ENCODE measurements at regions not wholly inside any gene's neighbourhood (a gene's known extent, or its start where the extent isn't known, plus 50 kb on each side); places are given as distances from the start of the nearest gene placed in this dataset.

DNA sequence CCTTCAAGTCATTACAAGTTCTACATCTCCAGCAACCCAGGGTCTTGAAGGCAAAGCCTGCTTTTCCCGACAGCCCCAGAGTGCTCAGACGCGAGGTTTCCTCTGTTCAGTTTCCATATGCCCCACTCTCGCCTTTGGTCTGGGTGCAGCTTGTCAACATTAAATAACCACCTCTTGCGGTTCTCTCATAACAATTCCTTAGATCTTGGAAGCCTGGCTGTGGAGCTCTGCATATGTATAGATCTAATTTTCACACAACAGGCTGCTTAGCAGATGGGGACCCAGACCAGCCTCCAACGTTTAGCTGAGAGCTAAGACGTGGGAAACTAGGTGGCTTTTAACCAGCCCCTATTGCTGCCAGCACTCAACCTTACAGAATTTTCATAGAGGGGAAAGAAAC is 295.5 kb downstream of the RPLP1 start:
- Histone ChIP-seq H3K27ac (no peak overlapping the region), H3K9me3 (peaks cover 0 to 2% (median 0%) of the 10 kb centered on the region in 3 donors), H3K36me3 (no peaks in the 10 kb centered on the region), H3K4me1 (no peaks in the 10 kb centered on the region), H3K4me3 (no peak overlapping the region), H3K27me3 (no peaks in the 10 kb centered on the region)
- DNase-seq: no peak
- TF ChIP-seq, protein P1, sequence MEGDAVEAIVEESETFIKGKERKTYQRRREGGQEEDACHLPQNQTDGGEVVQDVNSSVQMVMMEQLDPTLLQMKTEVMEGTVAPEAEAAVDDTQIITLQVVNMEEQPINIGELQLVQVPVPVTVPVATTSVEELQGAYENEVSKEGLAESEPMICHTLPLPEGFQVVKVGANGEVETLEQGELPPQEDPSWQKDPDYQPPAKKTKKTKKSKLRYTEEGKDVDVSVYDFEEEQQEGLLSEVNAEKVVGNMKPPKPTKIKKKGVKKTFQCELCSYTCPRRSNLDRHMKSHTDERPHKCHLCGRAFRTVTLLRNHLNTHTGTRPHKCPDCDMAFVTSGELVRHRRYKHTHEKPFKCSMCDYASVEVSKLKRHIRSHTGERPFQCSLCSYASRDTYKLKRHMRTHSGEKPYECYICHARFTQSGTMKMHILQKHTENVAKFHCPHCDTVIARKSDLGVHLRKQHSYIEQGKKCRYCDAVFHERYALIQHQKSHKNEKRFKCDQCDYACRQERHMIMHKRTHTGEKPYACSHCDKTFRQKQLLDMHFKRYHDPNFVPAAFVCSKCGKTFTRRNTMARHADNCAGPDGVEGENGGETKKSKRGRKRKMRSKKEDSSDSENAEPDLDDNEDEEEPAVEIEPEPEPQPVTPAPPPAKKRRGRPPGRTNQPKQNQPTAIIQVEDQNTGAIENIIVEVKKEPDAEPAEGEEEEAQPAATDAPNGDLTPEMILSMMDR (IDR thresholded peaks at IDR 0.05): no peak
- intact Hi-C loops (cut with DNase I; ENCODE audit: low total_unique reads): no loop called here

DNA sequence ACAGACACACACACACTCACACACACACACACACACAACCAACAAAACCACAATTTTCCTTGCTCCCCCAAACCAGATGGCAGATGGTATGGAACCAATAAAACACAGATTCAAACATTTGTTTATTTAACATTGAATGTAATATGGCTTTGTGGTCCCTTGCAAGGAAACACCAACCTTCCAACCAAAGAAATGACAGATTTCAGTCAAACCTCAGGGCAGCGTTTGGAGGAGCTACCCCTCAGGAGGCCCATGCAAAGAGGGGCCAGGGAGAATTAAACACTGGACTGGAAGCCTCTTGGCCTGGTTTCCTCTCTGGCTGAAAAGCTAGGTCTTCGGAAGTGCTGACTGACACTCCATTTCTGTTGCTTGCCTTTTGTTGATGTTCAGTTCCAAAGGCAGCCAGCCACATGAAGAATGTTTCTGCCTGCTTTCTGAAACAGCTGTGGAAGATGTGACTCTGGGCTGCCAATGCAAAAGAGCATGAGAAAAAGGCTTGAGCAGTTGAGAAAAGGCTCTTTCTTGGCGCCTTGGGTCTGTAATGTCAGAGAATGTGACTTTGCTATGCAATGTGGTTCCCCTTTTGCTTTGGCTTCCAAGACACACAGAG is 296.1 kb downstream of the RPLP1 start:
- H3K36me3 ChIP-seq: no peaks in the 10 kb centered on the region
- DNase-seq: no peak
- no peaks in the 10 kb centered on the region for H3K4me1 ChIP-seq
- intact Hi-C loops (cut with DNase I; ENCODE audit: low total_unique reads): no loop called here
- TF ChIP-seq, protein P1 (IDR thresholded peaks at IDR 0.05): no peak
- no peak overlapping the region for H3K27ac ChIP-seq
- no peaks in the 10 kb centered on the region for H3K27me3 ChIP-seq
- no peak overlapping the region for H3K4me3 ChIP-seq
- peaks cover 0 to 8% (median 0%) of the 10 kb centered on the region in 3 donors for H3K9me3 ChIP-seq

GRCh38 chr15:69749274-69749673 is 296.7 kb downstream of the RPLP1 start:
- no peak for DNase-seq
- Histone ChIP-seq H3K27ac (no peak overlapping the region), H3K4me3 (no peak overlapping the region), H3K27me3 (no peaks in the 10 kb centered on the region), H3K9me3 (peaks cover 0 to 11% (median 0%) of the 10 kb centered on the region in 3 donors), H3K36me3 (no peaks in the 10 kb centered on the region), H3K4me1 (no peaks in the 10 kb centered on the region)
- intact Hi-C loops (cut with DNase I; ENCODE audit: low total_unique reads): no loop called here
- TF ChIP-seq, protein P1 (IDR thresholded peaks at IDR 0.05): no peak

GRCh38 chr15:69749797-69750196 is 297.2 kb downstream of the RPLP1 start:
- intact Hi-C loops (cut with DNase I; ENCODE audit: low total_unique reads): no loop called here
- Histone ChIP-seq H3K27ac (no peak overlapping the region), H3K4me3 (no peak overlapping the region), H3K27me3 (no peaks in the 10 kb centered on the region), H3K4me1 (no peaks in the 10 kb centered on the region), H3K9me3 (peaks cover 0 to 11% (median 0%) of the 10 kb centered on the region in 3 donors), H3K36me3 (no peaks in the 10 kb centered on the region)
- TF ChIP-seq, protein P1 (IDR thresholded peaks at IDR 0.05): no peak
- DNase-seq: no peak

GRCh38 chr15:69750253-69750652 is 297.6 kb downstream of the RPLP1 start:
- H3K4me3 ChIP-seq: no peak overlapping the region
- intact Hi-C loops (cut with DNase I; ENCODE audit: low total_unique reads): no loop called here
- no peak overlapping the region for H3K27ac ChIP-seq
- peaks cover 0 to 11% (median 0%) of the 10 kb centered on the region in 3 donors for H3K9me3 ChIP-seq
- no peaks in the 10 kb centered on the region for H3K27me3 ChIP-seq
- no peak for DNase-seq
- no peaks in the 10 kb centered on the region for H3K36me3 ChIP-seq
- H3K4me1 ChIP-seq: no peaks in the 10 kb centered on the region
- TF ChIP-seq, protein P1 (IDR thresholded peaks at IDR 0.05): no peak

DNA sequence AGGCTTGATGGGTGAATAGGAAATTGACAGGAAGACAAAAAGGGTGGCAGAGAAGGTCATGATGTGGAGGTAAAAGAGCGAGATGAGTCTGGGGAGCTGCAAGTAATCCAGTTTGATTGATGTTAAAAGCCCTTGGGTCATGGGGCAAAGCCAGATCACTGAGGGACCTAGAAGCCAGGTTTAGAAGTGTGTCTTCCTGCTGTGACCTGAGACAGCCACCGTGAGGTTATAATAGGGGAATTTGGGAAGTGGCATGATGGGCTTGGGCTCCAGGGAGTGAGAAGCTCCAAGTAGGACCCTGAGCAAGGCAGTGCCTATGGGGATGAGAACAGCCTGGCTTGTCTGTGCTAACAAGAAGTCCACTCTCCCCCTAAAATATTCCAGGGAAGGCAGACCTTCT is 298.5 kb downstream of the RPLP1 start:
- TF ChIP-seq, protein P1 (IDR thresholded peaks at IDR 0.05): no peak
- DNase-seq: no peak
- no peaks in the 10 kb centered on the region for H3K27me3 ChIP-seq
- H3K27ac ChIP-seq: no peak overlapping the region
- no peak overlapping the region for H3K4me3 ChIP-seq
- H3K4me1 ChIP-seq: no peaks in the 10 kb centered on the region
- H3K36me3 ChIP-seq: no peaks in the 10 kb centered on the region
- intact Hi-C loops (cut with DNase I; ENCODE audit: low total_unique reads): no loop called here
- peaks cover 0 to 11% (median 0%) of the 10 kb centered on the region in 3 donors for H3K9me3 ChIP-seq
